Upper lobe of left lung (tissue), 4 donors: ENCODE measurements at regions not wholly inside any gene's neighbourhood (a gene's known extent, or its start where the extent isn't known, plus 50 kb on each side); places are given as distances from the start of the nearest gene placed in this dataset.

Source experiments
- CTCF ChIP-seq, 6 experiments: fragments of 450-650 bp in 4 of 6; fragments of 200-600 bp in 2 of 6; sonication (generic) in 2 of 6; IDR thresholded peaks; one replicate each; pipeline ENCODE4 v1.5.1; 2016 to 2019; ENCODE audit warnings: antibody characterized with exemption in 6 of 6
- POLR2AphosphoS5 ChIP-seq, 2 donors: sonication (generic); formaldehyde crosslinking; IDR thresholded peaks; one replicate each; pipeline ENCODE4 v1.5.1; 2017; ENCODE audit warnings: antibody characterized with exemption in 2 of 2

GRCh38 chr14:53532853-53533252 lies 379.7 kb upstream of the DDHD1 start:
- no peak for TF ChIP-seq CTCF (IDR thresholded peaks at IDR 0.05)
- TF ChIP-seq POLR2AphosphoS5 (IDR thresholded peaks at IDR 0.05): no peak
